K562 (cell line): ENCODE measurements at regions not wholly inside any gene's neighbourhood (a gene's known extent, or its start where the extent isn't known, plus 50 kb on each side); places are given as distances from the start of the nearest gene placed in this dataset.
A peak's percentile ranks its signal among the peaks of the same experiment; 100 is the strongest.

Experiments
- ATAC-seq: fragments of 200-7000 bp; cut with Tn5 transposase; 3 replicates; pipeline ENCODE4 v1.9.1; 2020; ENCODE audit warnings: moderate library complexity
- BruUV-seq: library from RNA; stranded (reverse); fragments of 400-500 nt; replicated peaks from 2 replicates; lab custom pipeline; 2021; lab: Mats Ljungman, UMichigan
- CTCF ChIA-PET: fragments of 300-600 bp; formaldehyde crosslinking; extraction: SDS; loops from one replicate; lab custom pipeline; 2021; ENCODE audit warnings: low intra/inter-chr PET ratio; lab: Yijun Ruan, JAX
- POLR2A ChIA-PET: fragments of 300-600, 350-650 bp; sonication (Branson Sonifier 250); formaldehyde crosslinking; extraction: SDS; loops from one replicate; lab custom pipeline; 2021; ENCODE audit warnings: antibody characterized with exemption, inconsistent platforms; lab: Yijun Ruan, JAX
- DNase-seq, 4 experiments: peaks; one replicate each; pipeline versions ENCODE4 v3.0.0 to v3.0.0-alpha.2; 2011 to 2018; ENCODE audit warnings: low spot score in 3 of 4, mixed read lengths in 3 of 4; ENCODE audit errors: extremely low read depth in 1 of 4
- FAIRE-seq: peaks from 2 replicates; lab custom pipeline; 2011; peaks lifted over from hg19 to GRCh38; lab: Jason Lieb, UNC
- H2AFZ ChIP-seq: 2 replicates; pipeline ENCODE4 v1.6.0; 2011; ENCODE audit warnings: low read depth, low read length, control low read depth, inconsistent platforms
- H3K27ac ChIP-seq: fragments of 200-600 bp; 3 replicates; pipeline ENCODE4 v1.8.0; 2011; ENCODE audit warnings: low read depth, mild to moderate bottlenecking, control low read depth, inconsistent platforms, low read length, moderate library complexity, mixed read lengths; ENCODE audit errors: extremely low read depth
- H3K27me3 ChIP-seq, 2 experiments: fragments of 300-600 bp in 1 of 2; 2 replicates in 1 of 2; 3 replicates in 1 of 2; pipeline versions ENCODE4 v1.6.0 to v1.8.0; 2011; ENCODE audit warnings: inconsistent platforms in 2 of 2, low read length in 2 of 2, mild to moderate bottlenecking in 1 of 2, mixed read lengths in 1 of 2, moderate library complexity in 1 of 2; ENCODE audit not compliant: control insufficient read depth in 2 of 2, insufficient read depth in 2 of 2
- H3K36me3 ChIP-seq: fragments of 300-600 bp; 3 replicates; pipeline ENCODE4 v1.8.0; 2011; ENCODE audit warnings: mild to moderate bottlenecking, low read length, inconsistent platforms; ENCODE audit not compliant: control insufficient read depth, insufficient read depth
- H3K4me1 ChIP-seq, 2 experiments: fragments of 200-600 bp in 1 of 2; replicated peaks in 1 of 2; 2 replicates in 1 of 2; 3 replicates in 1 of 2; pipeline versions ENCODE4 v1.5.1 to v1.8.0; 2011; ENCODE audit warnings: inconsistent platforms in 2 of 2, low read length in 2 of 2, mild to moderate bottlenecking in 1 of 2, mixed read lengths in 1 of 2, moderate library complexity in 1 of 2; ENCODE audit not compliant: control insufficient read depth in 2 of 2, insufficient read depth in 2 of 2
- H3K4me2 ChIP-seq: 2 replicates; pipeline ENCODE4 v1.6.1; 2011; ENCODE audit warnings: low read length, control low read depth, inconsistent platforms, mixed read lengths; ENCODE audit not compliant: insufficient read depth
- H3K4me3 ChIP-seq: fragments of 200-600 bp; sonication (generic), shearing (Covaris generic); 2 replicates; pipeline ENCODE4 v1.5.1; 2016; ENCODE audit warnings: control low read depth, inconsistent platforms
- H3K79me2 ChIP-seq: fragments of 200-600 bp; 3 replicates; pipeline ENCODE4 v1.8.0; 2011; ENCODE audit warnings: low read length, inconsistent platforms; ENCODE audit not compliant: control insufficient read depth, insufficient read depth
- H3K9ac ChIP-seq, 2 experiments: 2 replicates each; pipeline versions ENCODE4 v1.6.0 to v1.6.1; 2011; ENCODE audit warnings: low read depth in 2 of 2, low read length in 2 of 2, control low read depth in 1 of 2, inconsistent platforms in 1 of 2, mild to moderate bottlenecking in 1 of 2, mixed read lengths in 1 of 2; ENCODE audit not compliant: insufficient read depth in 1 of 2
- H3K9me1 ChIP-seq: one replicate; pipeline ENCODE4 v1.6.0; 2011; ENCODE audit warnings: inconsistent platforms, mild to moderate bottlenecking, low read length, moderate library complexity; ENCODE audit not compliant: control insufficient read depth, insufficient read depth
- H3K9me3 ChIP-seq: replicated peaks from 2 replicates; pipeline ENCODE4 v1.5.1; 2011; ENCODE audit warnings: low read depth, low read length, inconsistent platforms; ENCODE audit not compliant: control insufficient read depth, insufficient read depth
- H4K20me1 ChIP-seq: replicated peaks from 2 replicates; pipeline ENCODE4 v1.6.1; 2011; ENCODE audit warnings: low read length, inconsistent platforms, mixed read lengths; ENCODE audit not compliant: control insufficient read depth, insufficient read depth
- CREB5 ChIP-seq: fragments of 250-450 bp; sonication (Bioruptor Pico); IDR thresholded peaks from 2 replicates; pipeline ENCODE4 v1.5.0; 2020; ENCODE audit warnings: mild to moderate bottlenecking
- DACH1 ChIP-seq: fragments of 450-650 bp; IDR thresholded peaks from 2 replicates; pipeline ENCODE4 v1.6.1; 2018; ENCODE audit not compliant: partially characterized antibody
- KAT7 ChIP-seq: sonication (generic); formaldehyde crosslinking; IDR thresholded peaks from 2 replicates; pipeline ENCODE4 v1.8.0; 2022; ENCODE audit warnings: missing genetic modification reagents, mild to moderate bottlenecking, borderline replicate concordance
- ZNF143 ChIP-seq: sonication (generic); formaldehyde crosslinking; IDR thresholded peaks from 2 replicates; pipeline ENCODE4 v1.9.0; 2022; ENCODE audit warnings: mild to moderate bottlenecking, missing genetic modification reagents
- WGBS: fragments of 100-300 bp; shearing (Covaris generic); methylation state at CpG from one replicate; pipeline ENCODE4 v1.1.6; 2016; ENCODE audit warnings: low coverage, mixed read lengths; ENCODE audit not compliant: insufficient coverage; ENCODE audit errors: missing lambda C conversion rate; 5-methylcytosine and 5-hydroxymethylcytosine counted together
- in situ Hi-C: fragments of 300-500 bp; cut with MboI; formaldehyde crosslinking; loops from 4 replicates; pipeline ENCODE4 v1.15.0; 2018; ENCODE audit warnings: inconsistent platforms, mixed read lengths
- intact Hi-C: fragments of 100-400 bp; cut with micrococcal nuclease; formaldehyde crosslinking; loops from 2 replicates; pipeline ENCODE4 v1.14.2; 2022

- TF ChIP-seq KAT7 (no peak), ZNF143 (CRISPR knock-in tag) (no peak)
- TF ChIP-seq, all 486 proteins: peak for 0
Observed at GRCh38 chr14:97156705-97157104, 359.5 kb downstream of the VRK1 start (continued).

GRCh38 chr14:97158102-97158501 lies 360.9 kb downstream of the VRK1 start:
- Histone ChIP-seq H3K4me2 (no peak overlapping the region), H3K36me3 (no peaks in the 10 kb centered on the region), H3K9me3 (no peaks in the 10 kb centered on the region), H3K4me1 (no peaks in the 10 kb centered on the region), H4K20me1 (no peaks in the 10 kb centered on the region), H3K9me1 (no peaks in the 10 kb centered on the region), H3K9ac (no peak overlapping the region), H2AFZ (no peak overlapping the region), H3K79me2 (no peaks in the 10 kb centered on the region), H3K27me3 (peaks cover 0 to 5% of the 10 kb centered on the region in 2 experiments; a peak in 2 of 5 replicates), H3K27ac (no peak overlapping the region), H3K4me3 (no peak overlapping the region)
- no TSS peak for BruUV-seq
- ATAC-seq, result no peak
- TF ChIP-seq CREB5, result no peak
- peak; percentile 90 for TF ChIP-seq DACH1
- POLR2A ChIA-PET, result interaction anchor here (0.6 kb wide), 1 partner anchor 354 kb away, joined by 5 read pairs; no protein-coding TSS in a partner anchor
- intact Hi-C loops, result no loop called here
- in situ Hi-C loops, result loop anchor here (10.0 kb wide), 1 partner anchor 573 kb away; no protein-coding TSS in a partner anchor
- WGBS, result 0% methylated on average over 1 of the region's 1 CpG
- no peak for DNase-seq
- no peak for FAIRE-seq
- CTCF ChIA-PET, result no interaction called here
